ENCODE measurements at regions not wholly inside any gene's neighbourhood (a gene's known extent, or its start where the extent isn't known, plus 50 kb on each side); places are given as distances from the start of the nearest gene placed in this dataset.

DNA sequence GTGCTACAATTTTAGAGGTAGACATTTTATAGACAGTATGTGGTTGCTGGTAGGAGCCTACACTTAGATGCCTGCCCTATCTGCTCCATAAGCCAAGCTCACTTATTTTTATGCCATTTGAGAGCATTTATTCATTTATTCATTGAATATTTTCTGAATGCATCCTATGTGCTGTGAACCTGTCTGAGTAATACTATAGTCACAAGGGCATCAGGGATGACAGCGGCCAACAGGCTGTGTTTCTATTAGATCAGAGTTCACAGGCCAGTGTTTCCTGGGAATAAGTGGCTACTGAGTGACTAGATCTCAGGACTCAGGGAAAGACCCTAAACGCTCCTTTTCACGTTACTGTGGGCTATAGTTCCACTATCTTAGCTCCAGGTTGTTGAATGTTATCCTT is 235.2 kb upstream of the MSX2 start:
- TF ChIP-seq POLR2AphosphoS5 (IDR thresholded peaks at IDR 0.05; ENCODE audit: low read length) (no peak), POLR2A (IDR thresholded peaks at IDR 0.05; ENCODE audit: low read depth, low read length) (no peak), NFXL1 (IDR thresholded peaks at IDR 0.05; ENCODE audit: borderline replicate concordance) (no peak), BHLHE40 (IDR thresholded peaks at IDR 0.05; ENCODE audit: borderline replicate concordance in 1 of 2, low read depth in 2 of 2, low read length in 1 of 2) (no peak), TARDBP (IDR thresholded peaks at IDR 0.05; ENCODE audit: borderline replicate concordance) (no peak), BMI1 (IDR thresholded peaks at IDR 0.05; ENCODE audit: borderline replicate concordance) (no peak)
- TF ChIP-seq, protein P1, sequence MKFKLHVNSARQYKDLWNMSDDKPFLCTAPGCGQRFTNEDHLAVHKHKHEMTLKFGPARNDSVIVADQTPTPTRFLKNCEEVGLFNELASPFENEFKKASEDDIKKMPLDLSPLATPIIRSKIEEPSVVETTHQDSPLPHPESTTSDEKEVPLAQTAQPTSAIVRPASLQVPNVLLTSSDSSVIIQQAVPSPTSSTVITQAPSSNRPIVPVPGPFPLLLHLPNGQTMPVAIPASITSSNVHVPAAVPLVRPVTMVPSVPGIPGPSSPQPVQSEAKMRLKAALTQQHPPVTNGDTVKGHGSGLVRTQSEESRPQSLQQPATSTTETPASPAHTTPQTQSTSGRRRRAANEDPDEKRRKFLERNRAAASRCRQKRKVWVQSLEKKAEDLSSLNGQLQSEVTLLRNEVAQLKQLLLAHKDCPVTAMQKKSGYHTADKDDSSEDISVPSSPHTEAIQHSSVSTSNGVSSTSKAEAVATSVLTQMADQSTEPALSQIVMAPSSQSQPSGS (IDR thresholded peaks at IDR 0.05; ENCODE audit: low read length), result no peak
- TF ChIP-seq, protein P2, sequence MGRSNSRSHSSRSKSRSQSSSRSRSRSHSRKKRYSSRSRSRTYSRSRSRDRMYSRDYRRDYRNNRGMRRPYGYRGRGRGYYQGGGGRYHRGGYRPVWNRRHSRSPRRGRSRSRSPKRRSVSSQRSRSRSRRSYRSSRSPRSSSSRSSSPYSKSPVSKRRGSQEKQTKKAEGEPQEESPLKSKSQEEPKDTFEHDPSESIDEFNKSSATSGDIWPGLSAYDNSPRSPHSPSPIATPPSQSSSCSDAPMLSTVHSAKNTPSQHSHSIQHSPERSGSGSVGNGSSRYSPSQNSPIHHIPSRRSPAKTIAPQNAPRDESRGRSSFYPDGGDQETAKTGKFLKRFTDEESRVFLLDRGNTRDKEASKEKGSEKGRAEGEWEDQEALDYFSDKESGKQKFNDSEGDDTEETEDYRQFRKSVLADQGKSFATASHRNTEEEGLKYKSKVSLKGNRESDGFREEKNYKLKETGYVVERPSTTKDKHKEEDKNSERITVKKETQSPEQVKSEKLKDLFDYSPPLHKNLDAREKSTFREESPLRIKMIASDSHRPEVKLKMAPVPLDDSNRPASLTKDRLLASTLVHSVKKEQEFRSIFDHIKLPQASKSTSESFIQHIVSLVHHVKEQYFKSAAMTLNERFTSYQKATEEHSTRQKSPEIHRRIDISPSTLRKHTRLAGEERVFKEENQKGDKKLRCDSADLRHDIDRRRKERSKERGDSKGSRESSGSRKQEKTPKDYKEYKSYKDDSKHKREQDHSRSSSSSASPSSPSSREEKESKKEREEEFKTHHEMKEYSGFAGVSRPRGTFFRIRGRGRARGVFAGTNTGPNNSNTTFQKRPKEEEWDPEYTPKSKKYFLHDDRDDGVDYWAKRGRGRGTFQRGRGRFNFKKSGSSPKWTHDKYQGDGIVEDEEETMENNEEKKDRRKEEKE (IDR thresholded peaks at IDR 0.05), result no peak

Data from GM12878 (cell line).